ENCODE measurements at regions not wholly inside any gene's neighbourhood (a gene's known extent, or its start where the extent isn't known, plus 50 kb on each side); places are given as distances from the start of the nearest gene placed in this dataset.

DNA sequence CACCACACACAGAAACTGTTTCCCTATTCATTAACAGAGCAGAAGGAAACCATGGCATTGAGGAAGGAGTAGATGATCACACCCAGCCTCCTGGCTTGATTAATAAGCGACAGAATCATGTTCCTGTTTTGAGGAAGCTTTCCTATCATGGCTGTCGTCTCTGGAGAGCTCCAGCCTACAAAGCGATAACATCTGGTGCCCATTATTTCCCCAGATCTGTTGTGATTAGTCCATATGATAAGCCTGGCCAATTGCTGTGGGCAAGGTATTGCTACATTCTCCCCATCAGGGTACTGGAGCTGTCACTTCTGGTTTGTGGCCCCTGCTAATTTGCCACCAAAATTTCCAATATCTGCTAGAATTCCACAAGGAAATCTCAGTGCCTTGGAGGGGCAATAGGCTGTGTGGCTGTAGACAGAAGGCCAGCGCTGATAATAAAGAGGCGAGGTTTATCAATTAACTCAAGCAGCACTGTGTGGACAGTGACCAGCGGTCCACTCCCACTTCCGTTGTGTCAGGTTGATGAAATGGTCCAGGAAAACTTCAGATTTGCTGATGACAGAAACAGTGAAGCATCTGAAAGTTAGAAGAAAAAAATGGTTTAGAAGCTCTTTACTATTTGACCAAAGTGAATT is 66.4 kb downstream of the OLIG3 start:
- no peak for TF ChIP-seq EZH2 (IDR thresholded peaks at IDR 0.05; ENCODE audit: borderline replicate concordance, low read length)
- TF ChIP-seq, protein P1, sequence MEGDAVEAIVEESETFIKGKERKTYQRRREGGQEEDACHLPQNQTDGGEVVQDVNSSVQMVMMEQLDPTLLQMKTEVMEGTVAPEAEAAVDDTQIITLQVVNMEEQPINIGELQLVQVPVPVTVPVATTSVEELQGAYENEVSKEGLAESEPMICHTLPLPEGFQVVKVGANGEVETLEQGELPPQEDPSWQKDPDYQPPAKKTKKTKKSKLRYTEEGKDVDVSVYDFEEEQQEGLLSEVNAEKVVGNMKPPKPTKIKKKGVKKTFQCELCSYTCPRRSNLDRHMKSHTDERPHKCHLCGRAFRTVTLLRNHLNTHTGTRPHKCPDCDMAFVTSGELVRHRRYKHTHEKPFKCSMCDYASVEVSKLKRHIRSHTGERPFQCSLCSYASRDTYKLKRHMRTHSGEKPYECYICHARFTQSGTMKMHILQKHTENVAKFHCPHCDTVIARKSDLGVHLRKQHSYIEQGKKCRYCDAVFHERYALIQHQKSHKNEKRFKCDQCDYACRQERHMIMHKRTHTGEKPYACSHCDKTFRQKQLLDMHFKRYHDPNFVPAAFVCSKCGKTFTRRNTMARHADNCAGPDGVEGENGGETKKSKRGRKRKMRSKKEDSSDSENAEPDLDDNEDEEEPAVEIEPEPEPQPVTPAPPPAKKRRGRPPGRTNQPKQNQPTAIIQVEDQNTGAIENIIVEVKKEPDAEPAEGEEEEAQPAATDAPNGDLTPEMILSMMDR (conservative IDR thresholded peaks at IDR 0.05 in 1 of 2, IDR thresholded peaks at IDR 0.05 in 1 of 2; ENCODE audit: extremely low read depth in 1 of 2, insufficient read depth in 1 of 2, low read depth in 1 of 2, low read length in 2 of 2): no peak
